Stomach (tissue), 8 donors: ENCODE measurements at regions not wholly inside any gene's neighbourhood (a gene's known extent, or its start where the extent isn't known, plus 50 kb on each side); places are given as distances from the start of the nearest gene placed in this dataset.

Experiments used
- DNase-seq, 2 donors: peaks; one replicate each; pipeline versions ENCODE4 v3.0.0 to v3.0.0-alpha.2; 2013 to 2019
- H3K27ac ChIP-seq, 5 donors: fragments of 200-600 bp in 4 of 5; sonication (generic) in 4 of 5; one replicate each; pipeline ENCODE4 v1.5.1; 2013 to 2019; ENCODE audit warnings: mild to moderate bottlenecking in 1 of 5, moderate library complexity in 1 of 5
- H3K27me3 ChIP-seq, 3 donors: fragments of 200-600 bp; sonication (generic); one replicate each; pipeline ENCODE4 v1.5.1; 2017 to 2019; ENCODE audit warnings: mixed run types in 1 of 3
- H3K36me3 ChIP-seq, 4 donors: fragments of 200-600 bp; sonication (generic); 1 replicate in 3 of 4; 2 replicates in 1 of 4; pipeline ENCODE4 v1.5.1; 2016 to 2019
- H3K4me1 ChIP-seq, 4 donors: fragments of 200-600 bp; sonication (generic); one replicate each; pipeline ENCODE4 v1.5.1; 2016 to 2019
- H3K4me3 ChIP-seq, 4 donors: fragments of 200-600 bp; sonication (generic) in 3 of 4; one replicate each; pipeline ENCODE4 v1.5.1; 2016 to 2019; ENCODE audit warnings: mild to moderate bottlenecking in 1 of 4
- H3K9me3 ChIP-seq, 4 donors: fragments of 200-600 bp; sonication (generic); one replicate each; pipeline ENCODE4 v1.5.1; 2016 to 2019
- EP300 ChIP-seq: sonication (generic); formaldehyde crosslinking; IDR thresholded peaks from one replicate; pipeline ENCODE4 v1.6.1; 2017; ENCODE audit warnings: antibody characterized with exemption
- POLR2A ChIP-seq, 4 donors: fragments of 450-650 bp; IDR thresholded peaks; one replicate each; pipeline ENCODE4 v1.6.1; 2016; ENCODE audit warnings: antibody characterized with exemption in 4 of 4, control low read depth in 2 of 4, mild to moderate bottlenecking in 1 of 4, moderate library complexity in 1 of 4
- POLR2AphosphoS5 ChIP-seq, 3 donors: sonication (generic); formaldehyde crosslinking; IDR thresholded peaks; one replicate each; pipeline ENCODE4 v1.6.1; 2016; ENCODE audit warnings: antibody characterized with exemption in 3 of 3
- whole genome bisulfite sequencing, 5 donors: extraction: QIAGEN DNeasy Blood & Tissue Kit in 3 of 5; methylation state at CpG; one replicate each; pipeline versions ENCODE4 v1.1.5 to v1.1.7; 2013 to 2018; 5-methylcytosine and 5-hydroxymethylcytosine counted together
- intact Hi-C: fragments of 100-400 bp; cut with DNase I; formaldehyde crosslinking; loops from one replicate; pipeline ENCODE4 v1.15.1; 2023; ENCODE audit warnings: low total_unique reads
- TF ChIP-seq, protein P1 (sequence below), 7 experiments: fragments of 450-650 bp in 4 of 7; fragments of 200-600 bp in 3 of 7; sonication (generic) in 3 of 7; IDR thresholded peaks; one replicate each; pipeline ENCODE4 v1.5.1; 2016 to 2019; ENCODE audit warnings: antibody characterized with exemption in 7 of 7, control low read depth in 2 of 7, mild to moderate bottlenecking in 1 of 7
- donor health status: healthy with polysubstance abuse.
- donor health status: Bipolar disorder and iron deficiency.
- donor health status: healthy.

DNA sequence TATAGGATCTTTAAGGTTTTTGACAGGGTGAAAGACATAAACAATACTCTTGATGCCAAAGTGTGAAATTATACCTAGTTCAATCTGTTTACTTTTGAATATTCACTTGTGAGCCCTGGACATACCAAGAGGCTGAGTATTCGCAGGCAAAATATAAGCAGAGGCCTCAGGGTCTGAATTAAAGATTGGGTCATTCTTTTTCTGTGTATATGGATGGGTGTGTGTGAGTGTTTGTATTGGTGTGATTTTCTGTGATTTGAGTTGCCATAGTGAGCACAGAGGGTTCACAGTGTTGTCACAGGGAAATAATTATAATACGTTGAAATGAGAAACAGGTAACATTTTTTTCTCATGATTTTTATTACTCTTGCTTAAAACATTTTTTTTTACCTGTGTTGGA lies 770.7 kb upstream of the ALCAM start:
- intact Hi-C loops: no loop called here
- H3K4me3 ChIP-seq: no peak overlapping the region
- 79 to 91% (median 88%) methylated on average over 2 of the region's 2 CpGs for WGBS, 5 donors
- H3K9me3 ChIP-seq: no peaks in the 10 kb centered on the region
- TF ChIP-seq EP300: no peak
- no peak overlapping the region for H3K27ac ChIP-seq
- H3K27me3 ChIP-seq: no peaks in the 10 kb centered on the region
- peaks cover 0 to 12% (median 0%) of the 10 kb centered on the region in 4 donors for H3K4me1 ChIP-seq
- no peak for DNase-seq
- no peaks in the 10 kb centered on the region for H3K36me3 ChIP-seq

DNA sequence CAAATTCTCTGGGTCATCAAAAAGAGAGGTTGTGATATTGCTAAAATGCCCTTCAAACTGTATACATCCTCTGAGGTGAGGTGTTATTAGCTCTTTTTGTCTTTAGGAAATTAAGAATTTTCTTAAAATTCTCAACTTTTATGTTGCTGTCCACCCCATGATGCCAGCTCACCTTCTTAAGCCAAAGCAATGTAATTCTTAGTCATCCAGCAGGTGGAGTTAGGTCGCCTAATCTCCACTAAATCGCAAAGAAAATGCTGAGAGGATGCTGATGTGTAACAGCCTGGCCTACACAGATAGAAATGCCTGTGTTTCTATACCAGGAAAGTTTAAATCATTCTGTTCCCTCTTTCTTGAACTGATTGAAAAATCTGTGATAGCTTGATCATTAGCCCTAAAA lies 770.2 kb upstream of the ALCAM start:
- H3K27me3 ChIP-seq: no peaks in the 10 kb centered on the region
- WGBS, 5 donors: 12 to 34% (median 15%) methylated on average over 2 of the region's 2 CpGs
- peak in 1 of 2 donors; percentile 79 for DNase-seq
- no peaks in the 10 kb centered on the region for H3K36me3 ChIP-seq
- H3K4me1 ChIP-seq: peaks cover 0 to 12% (median 0%) of the 10 kb centered on the region in 4 donors
- intact Hi-C loops: no loop called here
- no peak overlapping the region for H3K27ac ChIP-seq
- TF ChIP-seq EP300 (no peak), POLR2A (IDR thresholded peaks at IDR 0.05) (no peak), POLR2AphosphoS5 (IDR thresholded peaks at IDR 0.05) (no peak)
- TF ChIP-seq, protein P1, sequence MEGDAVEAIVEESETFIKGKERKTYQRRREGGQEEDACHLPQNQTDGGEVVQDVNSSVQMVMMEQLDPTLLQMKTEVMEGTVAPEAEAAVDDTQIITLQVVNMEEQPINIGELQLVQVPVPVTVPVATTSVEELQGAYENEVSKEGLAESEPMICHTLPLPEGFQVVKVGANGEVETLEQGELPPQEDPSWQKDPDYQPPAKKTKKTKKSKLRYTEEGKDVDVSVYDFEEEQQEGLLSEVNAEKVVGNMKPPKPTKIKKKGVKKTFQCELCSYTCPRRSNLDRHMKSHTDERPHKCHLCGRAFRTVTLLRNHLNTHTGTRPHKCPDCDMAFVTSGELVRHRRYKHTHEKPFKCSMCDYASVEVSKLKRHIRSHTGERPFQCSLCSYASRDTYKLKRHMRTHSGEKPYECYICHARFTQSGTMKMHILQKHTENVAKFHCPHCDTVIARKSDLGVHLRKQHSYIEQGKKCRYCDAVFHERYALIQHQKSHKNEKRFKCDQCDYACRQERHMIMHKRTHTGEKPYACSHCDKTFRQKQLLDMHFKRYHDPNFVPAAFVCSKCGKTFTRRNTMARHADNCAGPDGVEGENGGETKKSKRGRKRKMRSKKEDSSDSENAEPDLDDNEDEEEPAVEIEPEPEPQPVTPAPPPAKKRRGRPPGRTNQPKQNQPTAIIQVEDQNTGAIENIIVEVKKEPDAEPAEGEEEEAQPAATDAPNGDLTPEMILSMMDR (IDR thresholded peaks at IDR 0.05): peak in 4 of 7 experiments; percentile 23 to 63 (median 48)
- no peak overlapping the region for H3K4me3 ChIP-seq
- no peaks in the 10 kb centered on the region for H3K9me3 ChIP-seq

DNA sequence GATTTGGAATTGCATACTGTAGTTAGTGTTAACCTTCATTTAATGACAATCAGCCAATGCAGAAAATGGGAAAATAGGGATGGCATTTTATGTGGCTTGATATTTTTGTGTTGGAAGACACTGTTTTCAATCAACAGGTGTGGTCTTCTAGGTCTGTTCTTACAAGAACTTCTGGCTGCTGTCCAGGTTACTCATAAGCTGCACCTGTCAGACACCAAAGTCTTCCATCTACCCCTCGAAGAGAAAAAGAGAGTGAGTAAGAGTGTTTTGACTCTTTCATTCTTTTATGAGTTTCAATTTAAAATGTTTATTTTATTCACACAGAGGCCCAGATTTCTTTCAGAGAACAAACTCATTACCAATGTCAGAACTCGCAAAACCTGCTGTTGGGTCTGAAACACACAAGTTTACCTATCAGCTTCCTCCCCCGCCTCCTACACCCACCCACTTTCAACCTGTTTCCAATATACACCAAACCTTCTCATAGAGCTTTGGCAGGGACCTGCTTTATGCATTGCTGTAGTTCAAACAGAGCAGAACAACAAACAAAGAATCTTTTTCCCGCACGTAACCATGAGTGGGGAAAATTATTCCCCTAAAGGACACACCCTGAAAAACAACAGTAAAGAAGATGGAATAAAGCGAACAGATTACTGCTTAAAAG lies 767.7 kb upstream of the ALCAM start:
- intact Hi-C loops: no loop called here
- H3K27me3 ChIP-seq: no peaks in the 10 kb centered on the region
- H3K4me3 ChIP-seq: no peak overlapping the region
- H3K4me1 ChIP-seq: peaks cover 0 to 12% (median 0%) of the 10 kb centered on the region in 4 donors
- peak; percentile 57 to 69 for DNase-seq
- WGBS, 5 donors: 29 to 53% (median 49%) methylated on average over 6 of the region's 6 CpGs
- TF ChIP-seq POLR2AphosphoS5 (IDR thresholded peaks at IDR 0.05) (peak in 2 of 3 donors; percentile 10 to 28), EP300 (no peak), POLR2A (IDR thresholded peaks at IDR 0.05) (no peak)
- TF ChIP-seq, protein P1 (IDR thresholded peaks at IDR 0.05): peak in 1 of 7 experiments; percentile 6
- no peaks in the 10 kb centered on the region for H3K9me3 ChIP-seq
- H3K36me3 ChIP-seq: no peaks in the 10 kb centered on the region
- peak overlapping the region; percentile 45 to 77 (median 65) for H3K27ac ChIP-seq

DNA sequence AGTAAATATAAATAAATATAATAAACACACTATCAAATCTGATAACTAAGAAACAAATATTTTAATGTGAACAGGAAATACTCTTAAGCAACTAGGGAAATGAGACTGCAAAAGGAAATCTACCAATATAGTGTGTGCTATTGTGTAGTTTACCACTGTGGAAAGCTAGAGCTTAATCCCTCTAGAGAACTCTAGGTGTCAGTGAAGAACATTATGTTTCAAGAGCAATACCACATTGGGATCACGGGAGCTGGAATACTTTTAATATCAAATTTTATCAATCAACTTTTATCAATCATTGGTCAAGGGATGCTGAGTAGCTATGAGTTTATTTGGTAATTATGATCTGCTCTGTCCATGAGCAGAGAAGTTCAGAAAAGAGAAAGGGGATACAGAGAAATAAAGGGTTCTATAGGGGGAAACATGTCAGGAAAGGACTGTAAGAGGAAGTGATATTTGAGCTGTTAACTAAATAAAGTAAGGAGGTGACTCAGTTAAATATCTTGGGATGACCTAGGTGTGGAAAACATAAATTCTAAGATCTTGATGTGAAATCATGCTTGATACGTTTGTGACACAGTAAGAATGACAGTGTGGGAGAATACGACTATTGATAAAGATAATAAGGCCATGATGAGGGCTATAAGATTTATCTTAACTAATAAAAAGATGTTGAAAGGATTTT lies 762.2 kb upstream of the ALCAM start:
- peaks cover 0 to 10% (median 0%) of the 10 kb centered on the region in 4 donors for H3K4me1 ChIP-seq
- H3K27me3 ChIP-seq: no peaks in the 10 kb centered on the region
- DNase-seq: peak in 1 of 2 donors; percentile 35
- no peak overlapping the region for H3K4me3 ChIP-seq
- 39 to 52% (median 44%) methylated on average over 3 of the region's 3 CpGs for WGBS, 5 donors
- H3K9me3 ChIP-seq: no peaks in the 10 kb centered on the region
- no peaks in the 10 kb centered on the region for H3K36me3 ChIP-seq
- H3K27ac ChIP-seq: no peak overlapping the region
- TF ChIP-seq, protein P1 (IDR thresholded peaks at IDR 0.05): peak in 4 of 7 experiments; percentile 13 to 45 (median 29)
- TF ChIP-seq EP300 (no peak), POLR2AphosphoS5 (IDR thresholded peaks at IDR 0.05) (no peak), POLR2A (IDR thresholded peaks at IDR 0.05) (no peak)
- intact Hi-C loops: no loop called here
